Testis (tissue), 2 donors: ENCODE measurements at regions not wholly inside any gene's neighbourhood (a gene's known extent, or its start where the extent isn't known, plus 50 kb on each side); places are given as distances from the start of the nearest gene placed in this dataset.

Experiments used
- DNase-seq: peaks from one replicate; pipeline ENCODE4 v3.0.0-alpha.2; 2019
- H3K27ac ChIP-seq, 2 donors: fragments of 200-600 bp; sonication (generic); one replicate each; pipeline ENCODE4 v1.5.1; 2019
- H3K27me3 ChIP-seq: fragments of 200-600 bp; sonication (generic); one replicate; pipeline ENCODE4 v1.5.1; 2019
- H3K36me3 ChIP-seq: fragments of 200-600 bp; sonication (generic); one replicate; pipeline ENCODE4 v1.5.1; 2017; ENCODE audit warnings: low read depth; ENCODE audit errors: missing control alignments
- H3K4me1 ChIP-seq: fragments of 200-600 bp; sonication (generic); one replicate; pipeline ENCODE4 v1.5.1; 2019
- H3K4me3 ChIP-seq, 2 donors: fragments of 200-600 bp; sonication (generic); one replicate each; pipeline ENCODE4 v1.5.1; 2017 to 2019
- H3K9me3 ChIP-seq: fragments of 200-600 bp; sonication (generic); one replicate; pipeline ENCODE4 v1.5.1; 2017
- POLR2A ChIP-seq: fragments of 450-650 bp; IDR thresholded peaks from one replicate; pipeline ENCODE4 v1.6.1; 2017; ENCODE audit warnings: antibody characterized with exemption, mild to moderate bottlenecking, moderate library complexity
- WGBS, 2 donors: methylation state at CpG; one replicate each; pipeline ENCODE4 v1.1.5; 2018; 5-methylcytosine and 5-hydroxymethylcytosine counted together
- intact Hi-C: fragments of 100-400 bp; cut with DNase I; formaldehyde crosslinking; loops from one replicate; pipeline ENCODE4 v1.15.1; 2023; ENCODE audit warnings: low total_unique reads
- TF ChIP-seq, protein P1 (sequence below), 3 experiments: fragments of 450-650 bp in 2 of 3; fragments of 200-600 bp in 1 of 3; sonication (generic) in 1 of 3; IDR thresholded peaks; one replicate each; pipeline ENCODE4 v1.5.1; 2016 to 2019; ENCODE audit warnings: antibody characterized with exemption in 3 of 3, mild to moderate bottlenecking in 2 of 3, moderate library complexity in 1 of 3

DNA sequence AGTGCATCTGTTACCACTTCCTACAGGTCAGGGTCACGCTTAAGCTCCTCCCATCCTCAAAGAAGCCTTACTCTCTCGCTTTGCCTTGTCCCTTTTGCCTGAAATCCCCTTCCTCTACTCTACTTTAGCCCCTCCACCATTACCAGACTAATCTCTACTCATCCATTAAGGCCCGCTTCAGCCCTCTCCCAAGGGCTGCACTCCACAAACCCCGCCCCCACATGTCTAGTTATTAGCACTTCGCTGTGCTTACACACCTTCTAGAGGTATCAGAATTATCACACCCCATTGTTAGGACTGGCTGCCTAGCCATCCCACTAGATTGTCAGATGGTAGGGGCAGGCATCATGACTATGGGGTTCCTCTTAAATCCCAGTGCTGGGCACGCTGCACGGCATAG is 565.7 kb upstream of the WWC1 start:
- TF ChIP-seq, protein P1, sequence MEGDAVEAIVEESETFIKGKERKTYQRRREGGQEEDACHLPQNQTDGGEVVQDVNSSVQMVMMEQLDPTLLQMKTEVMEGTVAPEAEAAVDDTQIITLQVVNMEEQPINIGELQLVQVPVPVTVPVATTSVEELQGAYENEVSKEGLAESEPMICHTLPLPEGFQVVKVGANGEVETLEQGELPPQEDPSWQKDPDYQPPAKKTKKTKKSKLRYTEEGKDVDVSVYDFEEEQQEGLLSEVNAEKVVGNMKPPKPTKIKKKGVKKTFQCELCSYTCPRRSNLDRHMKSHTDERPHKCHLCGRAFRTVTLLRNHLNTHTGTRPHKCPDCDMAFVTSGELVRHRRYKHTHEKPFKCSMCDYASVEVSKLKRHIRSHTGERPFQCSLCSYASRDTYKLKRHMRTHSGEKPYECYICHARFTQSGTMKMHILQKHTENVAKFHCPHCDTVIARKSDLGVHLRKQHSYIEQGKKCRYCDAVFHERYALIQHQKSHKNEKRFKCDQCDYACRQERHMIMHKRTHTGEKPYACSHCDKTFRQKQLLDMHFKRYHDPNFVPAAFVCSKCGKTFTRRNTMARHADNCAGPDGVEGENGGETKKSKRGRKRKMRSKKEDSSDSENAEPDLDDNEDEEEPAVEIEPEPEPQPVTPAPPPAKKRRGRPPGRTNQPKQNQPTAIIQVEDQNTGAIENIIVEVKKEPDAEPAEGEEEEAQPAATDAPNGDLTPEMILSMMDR (IDR thresholded peaks at IDR 0.05) = no peak
- no peak for TF ChIP-seq POLR2A
- WGBS, 2 donors = 93 to 97% methylated on average over 7 of the region's 7 CpGs
- no peaks in the 10 kb centered on the region for H3K36me3 ChIP-seq
- no peaks in the 10 kb centered on the region for H3K4me1 ChIP-seq
- no peaks in the 10 kb centered on the region for H3K27me3 ChIP-seq
- H3K4me3 ChIP-seq = no peak overlapping the region
- DNase-seq = no peak
- intact Hi-C loops = loop anchor here (10.0 kb wide), 1 partner anchor 489 kb away; no protein-coding TSS in a partner anchor
- H3K9me3 ChIP-seq = no peaks in the 10 kb centered on the region
- H3K27ac ChIP-seq = no peak overlapping the region

DNA sequence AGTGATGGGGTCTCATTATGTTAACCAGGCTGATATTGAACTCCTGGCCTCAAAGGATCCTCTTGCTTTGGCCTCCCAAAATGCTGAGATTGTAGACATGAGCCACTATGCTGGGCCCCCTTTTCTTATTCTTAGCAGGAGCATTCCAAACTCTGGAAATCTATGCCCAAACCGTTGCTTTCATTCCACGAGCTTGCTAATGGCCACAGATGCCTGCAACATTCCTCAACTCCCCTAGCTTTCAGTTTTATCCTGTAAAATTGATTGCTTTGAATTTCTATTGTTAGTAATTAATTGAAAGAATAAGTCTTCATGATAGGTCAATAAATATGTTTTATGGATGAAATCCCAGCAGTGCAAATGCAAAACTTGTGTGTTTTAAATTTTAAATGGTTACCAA is 564.8 kb upstream of the WWC1 start:
- Histone ChIP-seq H3K36me3 (no peaks in the 10 kb centered on the region), H3K9me3 (no peaks in the 10 kb centered on the region), H3K27ac (no peak overlapping the region), H3K4me3 (no peak overlapping the region), H3K27me3 (no peaks in the 10 kb centered on the region), H3K4me1 (no peaks in the 10 kb centered on the region)
- WGBS, 2 donors = 70 to 81% methylated on average over 2 of the region's 2 CpGs
- DNase-seq = no peak
- intact Hi-C loops = loop anchor here (10.0 kb wide), 1 partner anchor 488 kb away; no protein-coding TSS in a partner anchor
- TF ChIP-seq POLR2A = no peak
- TF ChIP-seq, protein P1 (IDR thresholded peaks at IDR 0.05) = no peak

DNA sequence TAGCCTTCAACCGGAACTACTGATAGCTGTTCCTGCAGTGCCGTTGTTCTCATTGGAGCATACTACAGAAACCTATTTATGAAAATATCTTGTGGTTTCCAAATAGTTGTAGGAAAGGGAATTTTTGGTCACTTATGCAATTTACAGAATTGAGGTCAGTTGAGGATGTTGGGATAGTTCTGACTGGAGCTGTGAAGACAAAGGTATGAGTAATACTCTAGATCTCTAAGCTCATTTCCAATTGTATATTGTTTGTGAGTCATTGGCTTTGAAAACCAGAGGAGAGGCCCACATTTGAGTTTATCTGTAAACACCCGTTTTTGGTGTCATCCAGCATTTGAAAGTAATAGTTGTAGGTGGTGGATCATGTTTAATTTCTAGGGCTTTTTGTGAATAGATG is 561.3 kb upstream of the WWC1 start:
- no peaks in the 10 kb centered on the region for H3K27me3 ChIP-seq
- 74 to 76% methylated on average over 3 of the region's 3 CpGs for WGBS, 2 donors
- intact Hi-C loops = no loop called here
- H3K36me3 ChIP-seq = no peaks in the 10 kb centered on the region
- H3K4me3 ChIP-seq = no peak overlapping the region
- TF ChIP-seq, protein P1 (IDR thresholded peaks at IDR 0.05) = no peak
- TF ChIP-seq POLR2A = no peak
- H3K9me3 ChIP-seq = no peaks in the 10 kb centered on the region
- no peaks in the 10 kb centered on the region for H3K4me1 ChIP-seq
- DNase-seq = no peak
- no peak overlapping the region for H3K27ac ChIP-seq

DNA sequence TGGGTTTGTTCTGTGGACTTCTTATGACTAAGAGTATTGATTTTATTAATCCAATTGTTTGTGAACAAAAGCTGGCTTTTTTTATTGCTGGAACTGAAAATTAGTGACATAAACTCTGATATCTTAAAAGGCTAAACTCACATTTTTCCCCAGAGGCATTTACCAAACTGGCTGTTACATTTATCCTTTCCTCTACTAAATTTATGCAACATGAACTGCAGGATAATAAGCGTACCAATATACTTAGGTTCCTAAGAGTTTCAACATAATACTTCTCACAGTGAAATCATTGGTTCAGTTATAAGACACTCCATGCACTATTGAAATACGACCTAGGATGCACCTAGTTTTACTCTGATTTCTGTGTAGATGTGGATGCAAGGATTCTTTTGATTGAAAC is 560.8 kb upstream of the WWC1 start:
- intact Hi-C loops = no loop called here
- no peaks in the 10 kb centered on the region for H3K36me3 ChIP-seq
- no peaks in the 10 kb centered on the region for H3K9me3 ChIP-seq
- no peak overlapping the region for H3K27ac ChIP-seq
- no peak for TF ChIP-seq POLR2A
- TF ChIP-seq, protein P1 (IDR thresholded peaks at IDR 0.05) = no peak
- H3K4me1 ChIP-seq = no peaks in the 10 kb centered on the region
- no peak for DNase-seq
- no peak overlapping the region for H3K4me3 ChIP-seq
- no peaks in the 10 kb centered on the region for H3K27me3 ChIP-seq
- WGBS, 2 donors = 80 to 83% methylated on average over 2 of the region's 2 CpGs

DNA sequence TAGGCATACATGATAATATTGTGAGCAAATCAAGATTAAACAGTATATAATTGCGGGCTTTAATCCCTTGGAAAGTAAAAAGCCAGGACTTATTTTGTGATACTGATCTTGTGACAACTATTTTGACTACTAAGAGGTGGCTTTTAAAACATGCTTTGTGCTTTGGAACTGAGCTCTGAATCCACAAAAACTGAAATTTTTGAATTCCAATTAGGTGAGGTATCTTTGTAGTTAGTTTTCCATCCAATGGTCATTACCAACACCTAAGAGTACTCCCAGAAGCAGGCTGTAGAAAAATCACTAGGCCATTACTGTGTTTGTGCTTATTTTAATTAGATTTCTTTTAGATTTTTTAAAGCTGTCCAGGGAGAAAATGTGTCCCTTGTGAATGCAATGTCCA is 559.5 kb upstream of the WWC1 start:
- H3K36me3 ChIP-seq = no peaks in the 10 kb centered on the region
- 92 to 96% methylated on average over 1 of the region's 1 CpG for WGBS, 2 donors

More for the DNA sequence above, 559.5 kb upstream of the WWC1 start:
- intact Hi-C loops = no loop called here
- TF ChIP-seq, protein P1 (IDR thresholded peaks at IDR 0.05) = no peak
- TF ChIP-seq POLR2A = no peak
- no peaks in the 10 kb centered on the region for H3K27me3 ChIP-seq
- H3K27ac ChIP-seq = no peak overlapping the region
- H3K4me1 ChIP-seq = no peaks in the 10 kb centered on the region
- no peaks in the 10 kb centered on the region for H3K9me3 ChIP-seq
- no peak overlapping the region for H3K4me3 ChIP-seq
- DNase-seq = no peak
